Parathyroid adenoma (tissue), 2 donors: ENCODE measurements at regions not wholly inside any gene's neighbourhood (a gene's known extent, or its start where the extent isn't known, plus 50 kb on each side); places are given as distances from the start of the nearest gene placed in this dataset.

Source experiments
- H2AFZ ChIP-seq: fragments of 300-600 bp; sonication (generic); one replicate; pipeline ENCODE4 v1.7.0; 2017; ENCODE audit warnings: antibody characterized with exemption, mild to moderate bottlenecking
- H3K27ac ChIP-seq: fragments of 300-600 bp; sonication (generic); one replicate; pipeline ENCODE4 v1.7.0; 2017
- H3K27me3 ChIP-seq: fragments of 300-600 bp; sonication (generic); one replicate; pipeline ENCODE4 v1.7.0; 2017; ENCODE audit warnings: low read length; ENCODE audit not compliant: control insufficient read depth, insufficient read depth
- H3K36me3 ChIP-seq: fragments of 300-600 bp; sonication (generic); one replicate; pipeline ENCODE4 v1.7.0; 2017; ENCODE audit warnings: low read length; ENCODE audit not compliant: control insufficient read depth, insufficient read depth
- H3K4me1 ChIP-seq: fragments of 300-600 bp; sonication (generic); one replicate; pipeline ENCODE4 v1.7.0; 2017; ENCODE audit warnings: control low read depth
- H3K4me2 ChIP-seq: fragments of 300-600 bp; sonication (generic); one replicate; pipeline ENCODE4 v1.7.0; 2017; ENCODE audit warnings: low read length
- H3K4me3 ChIP-seq: fragments of 300-600 bp; sonication (generic); one replicate; pipeline ENCODE4 v1.7.0; 2017; ENCODE audit warnings: low read depth, low read length
- H3K79me2 ChIP-seq: fragments of 300-600 bp; sonication (generic); one replicate; pipeline ENCODE4 v1.7.0; 2017; ENCODE audit warnings: control low read depth
- H3K9ac ChIP-seq: fragments of 300-600 bp; sonication (generic); one replicate; pipeline ENCODE4 v1.7.0; 2017; ENCODE audit warnings: mild to moderate bottlenecking
- H3K9me3 ChIP-seq: fragments of 300-600 bp; sonication (generic); one replicate; pipeline ENCODE4 v1.7.0; 2017; ENCODE audit warnings: low read length; ENCODE audit not compliant: control insufficient read depth
- TF ChIP-seq, protein P1 (sequence below): fragments of 300-600 bp; sonication (generic); IDR thresholded peaks from one replicate; pipeline ENCODE4 v1.7.0; 2017; ENCODE audit warnings: antibody characterized with exemption, mild to moderate bottlenecking
- donor health status: primary hyperparathyroidism.

GRCh38 chr11:22479971-22480720 is 142.0 kb downstream of the SLC17A6 start:
- Histone ChIP-seq H3K4me3 (no peak overlapping the region), H3K9ac (no peak overlapping the region)

GRCh38 chr11:22479208-22479607 is 141.0 kb downstream of the SLC17A6 start:
- H3K27ac ChIP-seq, result no peak overlapping the region
- no peaks in the 10 kb centered on the region for H3K4me1 ChIP-seq
- no peak overlapping the region for H3K4me2 ChIP-seq

More at GRCh38 chr11:22479971-22480720, 142.0 kb downstream of the SLC17A6 start:
- no peaks in the 10 kb centered on the region for H3K27me3 ChIP-seq
- no peaks in the 10 kb centered on the region for H3K36me3 ChIP-seq
- no peaks in the 10 kb centered on the region for H3K4me1 ChIP-seq
- H3K4me2 ChIP-seq, result no peak overlapping the region
- no peaks in the 10 kb centered on the region for H3K79me2 ChIP-seq
- no peak overlapping the region for H2AFZ ChIP-seq
- no peak overlapping the region for H3K27ac ChIP-seq
- TF ChIP-seq, protein P1, sequence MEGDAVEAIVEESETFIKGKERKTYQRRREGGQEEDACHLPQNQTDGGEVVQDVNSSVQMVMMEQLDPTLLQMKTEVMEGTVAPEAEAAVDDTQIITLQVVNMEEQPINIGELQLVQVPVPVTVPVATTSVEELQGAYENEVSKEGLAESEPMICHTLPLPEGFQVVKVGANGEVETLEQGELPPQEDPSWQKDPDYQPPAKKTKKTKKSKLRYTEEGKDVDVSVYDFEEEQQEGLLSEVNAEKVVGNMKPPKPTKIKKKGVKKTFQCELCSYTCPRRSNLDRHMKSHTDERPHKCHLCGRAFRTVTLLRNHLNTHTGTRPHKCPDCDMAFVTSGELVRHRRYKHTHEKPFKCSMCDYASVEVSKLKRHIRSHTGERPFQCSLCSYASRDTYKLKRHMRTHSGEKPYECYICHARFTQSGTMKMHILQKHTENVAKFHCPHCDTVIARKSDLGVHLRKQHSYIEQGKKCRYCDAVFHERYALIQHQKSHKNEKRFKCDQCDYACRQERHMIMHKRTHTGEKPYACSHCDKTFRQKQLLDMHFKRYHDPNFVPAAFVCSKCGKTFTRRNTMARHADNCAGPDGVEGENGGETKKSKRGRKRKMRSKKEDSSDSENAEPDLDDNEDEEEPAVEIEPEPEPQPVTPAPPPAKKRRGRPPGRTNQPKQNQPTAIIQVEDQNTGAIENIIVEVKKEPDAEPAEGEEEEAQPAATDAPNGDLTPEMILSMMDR, result no peak
- no peaks in the 10 kb centered on the region for H3K9me3 ChIP-seq

GRCh38 chr11:22478169-22478568 is 140.0 kb downstream of the SLC17A6 start:
- H3K27me3 ChIP-seq, result no peaks in the 10 kb centered on the region
- no peak overlapping the region for H3K4me3 ChIP-seq
- no peaks in the 10 kb centered on the region for H3K9me3 ChIP-seq
- no peak overlapping the region for H3K27ac ChIP-seq
- TF ChIP-seq, protein P1, result no peak
- no peaks in the 10 kb centered on the region for H3K79me2 ChIP-seq
- H3K4me2 ChIP-seq, result no peak overlapping the region
- H3K4me1 ChIP-seq, result no peaks in the 10 kb centered on the region
- no peak overlapping the region for H2AFZ ChIP-seq
- H3K9ac ChIP-seq, result no peak overlapping the region
- H3K36me3 ChIP-seq, result no peaks in the 10 kb centered on the region

More at GRCh38 chr11:22479208-22479607, 141.0 kb downstream of the SLC17A6 start:
- H3K9me3 ChIP-seq, result no peaks in the 10 kb centered on the region
- H3K36me3 ChIP-seq, result no peaks in the 10 kb centered on the region
- no peaks in the 10 kb centered on the region for H3K27me3 ChIP-seq
- no peaks in the 10 kb centered on the region for H3K79me2 ChIP-seq
- TF ChIP-seq, protein P1, result no peak
- H3K4me3 ChIP-seq, result no peak overlapping the region
- H2AFZ ChIP-seq, result no peak overlapping the region
- H3K9ac ChIP-seq, result no peak overlapping the region

DNA sequence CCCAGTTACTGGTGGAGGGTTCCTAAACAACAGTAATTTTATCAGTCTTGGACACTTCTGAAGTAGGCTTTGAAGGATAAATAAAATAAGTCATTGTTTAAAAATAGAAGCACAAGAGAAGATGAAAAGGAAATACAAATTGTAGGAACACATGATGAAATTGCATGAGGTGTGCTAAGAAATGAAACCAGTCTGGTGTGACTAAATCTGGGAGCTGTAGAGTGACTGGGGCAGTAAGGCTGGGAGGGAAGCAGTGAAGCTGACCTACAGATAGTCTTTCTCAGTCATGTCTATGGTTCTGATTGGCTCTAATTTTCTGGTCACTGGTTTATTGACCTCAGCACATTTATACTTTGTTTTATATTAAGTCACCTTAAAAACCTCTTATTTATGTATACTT is 139.1 kb downstream of the SLC17A6 start:
- H3K36me3 ChIP-seq, result no peaks in the 10 kb centered on the region
- no peak overlapping the region for H2AFZ ChIP-seq
- no peak overlapping the region for H3K4me2 ChIP-seq
- H3K79me2 ChIP-seq, result no peaks in the 10 kb centered on the region
- no peaks in the 10 kb centered on the region for H3K9me3 ChIP-seq
- H3K4me1 ChIP-seq, result no peaks in the 10 kb centered on the region
- no peaks in the 10 kb centered on the region for H3K27me3 ChIP-seq
- TF ChIP-seq, protein P1, result no peak
- no peak overlapping the region for H3K4me3 ChIP-seq
- no peak overlapping the region for H3K9ac ChIP-seq
- no peak overlapping the region for H3K27ac ChIP-seq

GRCh38 chr11:22476589-22476988 is 138.4 kb downstream of the SLC17A6 start:
- Histone ChIP-seq H3K4me2 (no peak overlapping the region), H3K4me1 (no peaks in the 10 kb centered on the region), H3K36me3 (no peaks in the 10 kb centered on the region), H3K79me2 (no peaks in the 10 kb centered on the region), H2AFZ (no peak overlapping the region), H3K9ac (no peak overlapping the region), H3K27ac (no peak overlapping the region), H3K27me3 (no peaks in the 10 kb centered on the region), H3K4me3 (no peak overlapping the region), H3K9me3 (no peaks in the 10 kb centered on the region)
- TF ChIP-seq, protein P1, result no peak
